ENCODE measurements at regions not wholly inside any gene's neighbourhood (a gene's known extent, or its start where the extent isn't known, plus 50 kb on each side); places are given as distances from the start of the nearest gene placed in this dataset.

GRCh38 chr9:107991581-107991980, 502.0 kb upstream of the KLF4 start:
- no peak for TF ChIP-seq ZNF746 (CRISPR knock-in tag; IDR thresholded peaks at IDR 0.05)
- TF ChIP-seq RAD21 (CRISPR knock-in tag; IDR thresholded peaks at IDR 0.05): no peak
- TF ChIP-seq SMC3 (IDR thresholded peaks at IDR 0.05; ENCODE audit: low read length): no peak
- TF ChIP-seq JUND (CRISPR knock-in tag; IDR thresholded peaks at IDR 0.05): no peak
- no peak for TF ChIP-seq MYNN (CRISPR knock-in tag; IDR thresholded peaks at IDR 0.05; ENCODE audit: low read depth)
- no peak for TF ChIP-seq ATF4 (CRISPR knock-in tag; IDR thresholded peaks at IDR 0.05)
- no peak for TF ChIP-seq YEATS4 (CRISPR knock-in tag; IDR thresholded peaks at IDR 0.05; ENCODE audit: borderline replicate concordance)
- no peak for TF ChIP-seq ATAD3A (CRISPR knock-in tag; IDR thresholded peaks at IDR 0.05)
- no peak for TF ChIP-seq PREB (CRISPR knock-in tag; IDR thresholded peaks at IDR 0.05)
- TF ChIP-seq TP53 (CRISPR knock-in tag; conservative IDR thresholded peaks at IDR 0.05): no peak

Data from HepG2 (cell line).